ENCODE measurements at regions not wholly inside any gene's neighbourhood (a gene's known extent, or its start where the extent isn't known, plus 50 kb on each side); places are given as distances from the start of the nearest gene placed in this dataset.

- Mint-ChIP-seq H3K4me3 (no peak overlapping the region), H3K36me3 (ENCODE audit: low read depth) (no peaks in the 10 kb centered on the region), H3K27ac (ENCODE audit: unreplicated experiment) (no peak overlapping the region), H3K9me3 (peaks cover 3% of the 10 kb centered on the region), H3K27me3 (ENCODE audit: low read depth) (no peaks in the 10 kb centered on the region), H3K4me1 (no peaks in the 10 kb centered on the region)
- DNase-seq (ENCODE audit: low read depth, low spot score): no peak
- no peak for TF ChIP-seq CTCF (conservative IDR thresholded peaks at IDR 0.05)
These were observed 379.5 kb upstream of the SEMA6D start for GRCh38 chr15:47337836-47338235.

GRCh38 chr15:47338771-47339170, 378.5 kb upstream of the SEMA6D start:
- H3K27ac Mint-ChIP-seq (ENCODE audit: unreplicated experiment): no peak overlapping the region
- no peak overlapping the region for H3K4me3 Mint-ChIP-seq
- no peak for TF ChIP-seq CTCF (conservative IDR thresholded peaks at IDR 0.05)
- no peak for DNase-seq (ENCODE audit: low read depth, low spot score)
- H3K9me3 Mint-ChIP-seq: peaks cover 3% of the 10 kb centered on the region
- no peaks in the 10 kb centered on the region for H3K36me3 Mint-ChIP-seq (ENCODE audit: low read depth)
- H3K27me3 Mint-ChIP-seq (ENCODE audit: low read depth): no peaks in the 10 kb centered on the region
- H3K4me1 Mint-ChIP-seq: no peaks in the 10 kb centered on the region

- Mint-ChIP-seq H3K27me3 (ENCODE audit: low read depth) (no peaks in the 10 kb centered on the region), H3K27ac (ENCODE audit: unreplicated experiment) (no peak overlapping the region), H3K4me1 (no peaks in the 10 kb centered on the region), H3K36me3 (ENCODE audit: low read depth) (no peaks in the 10 kb centered on the region), H3K9me3 (peaks cover 4% of the 10 kb centered on the region), H3K4me3 (no peak overlapping the region)
- no peak for TF ChIP-seq CTCF (conservative IDR thresholded peaks at IDR 0.05)
- DNase-seq (ENCODE audit: low read depth, low spot score): no peak
These were observed 377.3 kb upstream of the SEMA6D start for GRCh38 chr15:47339800-47340570.

- no peaks in the 10 kb centered on the region for H3K27me3 Mint-ChIP-seq (ENCODE audit: low read depth)
- no peaks in the 10 kb centered on the region for H3K36me3 Mint-ChIP-seq (ENCODE audit: low read depth)
- H3K27ac Mint-ChIP-seq (ENCODE audit: unreplicated experiment): no peak overlapping the region
- peaks cover 4% of the 10 kb centered on the region for H3K9me3 Mint-ChIP-seq
- no peaks in the 10 kb centered on the region for H3K4me1 Mint-ChIP-seq
- no peak for TF ChIP-seq CTCF (conservative IDR thresholded peaks at IDR 0.05)
- no peak overlapping the region for H3K4me3 Mint-ChIP-seq
- no peak for DNase-seq (ENCODE audit: low read depth, low spot score)
These were observed 376.8 kb upstream of the SEMA6D start for GRCh38 chr15:47340571-47340920.

- Mint-ChIP-seq H3K4me1 (no peaks in the 10 kb centered on the region), H3K4me3 (no peak overlapping the region), H3K27ac (ENCODE audit: unreplicated experiment) (no peak overlapping the region), H3K27me3 (ENCODE audit: low read depth) (no peaks in the 10 kb centered on the region), H3K36me3 (ENCODE audit: low read depth) (no peaks in the 10 kb centered on the region), H3K9me3 (peaks cover 3% of the 10 kb centered on the region)
- no peak for DNase-seq (ENCODE audit: low read depth, low spot score)
- no peak for TF ChIP-seq CTCF (conservative IDR thresholded peaks at IDR 0.05)
These were observed 368.1 kb upstream of the SEMA6D start for GRCh38 chr15:47349179-47349578.
